ENCODE measurements at regions not wholly inside any gene's neighbourhood (a gene's known extent, or its start where the extent isn't known, plus 50 kb on each side); places are given as distances from the start of the nearest gene placed in this dataset.
"Not testable (repeated sequence)": the region's sequence is repeated elsewhere in the genome, so short reads cannot be mapped to it uniquely, and the experiment has no call there.

DNA sequence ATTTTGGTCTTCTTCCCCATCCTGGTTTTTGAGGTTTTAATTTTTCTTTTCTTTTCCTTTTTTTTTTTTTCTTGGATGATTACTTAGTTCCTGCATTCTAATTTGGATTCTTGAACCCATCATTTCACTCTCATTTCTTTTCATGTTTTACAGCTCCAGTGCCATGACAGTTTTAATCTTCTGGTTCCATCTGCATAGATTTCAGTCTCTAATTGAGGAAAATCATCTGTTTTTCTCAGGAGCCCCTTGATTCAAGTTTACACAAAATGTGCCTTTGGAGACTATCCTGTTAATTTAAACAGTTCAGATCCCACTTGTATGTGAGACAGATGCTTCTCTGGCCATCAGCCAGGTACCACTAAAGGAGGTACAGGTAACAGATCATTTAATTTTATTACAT is 379.9 kb downstream of the PIK3C3 start:
- DNase-seq: no peak

DNA sequence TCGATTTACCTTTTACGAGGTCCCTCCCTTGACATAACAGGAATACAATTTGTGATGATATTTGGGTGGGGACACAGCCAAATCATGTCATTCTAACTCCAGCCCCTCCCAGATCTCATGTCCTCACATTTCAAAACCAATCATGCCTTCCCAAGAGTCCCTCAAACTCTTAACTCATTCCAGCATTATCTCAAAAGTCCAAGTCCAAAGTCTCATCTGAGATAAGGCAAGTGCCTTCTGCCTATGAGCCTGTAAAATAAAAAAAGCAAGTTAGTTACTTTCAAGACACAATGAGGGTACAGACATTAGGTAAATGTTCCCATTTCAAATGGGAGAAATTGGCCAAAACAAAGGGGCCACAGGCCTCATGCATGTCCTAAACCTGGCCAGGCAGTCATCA is 381.1 kb downstream of the PIK3C3 start:
- DNase-seq: no peak

DNA sequence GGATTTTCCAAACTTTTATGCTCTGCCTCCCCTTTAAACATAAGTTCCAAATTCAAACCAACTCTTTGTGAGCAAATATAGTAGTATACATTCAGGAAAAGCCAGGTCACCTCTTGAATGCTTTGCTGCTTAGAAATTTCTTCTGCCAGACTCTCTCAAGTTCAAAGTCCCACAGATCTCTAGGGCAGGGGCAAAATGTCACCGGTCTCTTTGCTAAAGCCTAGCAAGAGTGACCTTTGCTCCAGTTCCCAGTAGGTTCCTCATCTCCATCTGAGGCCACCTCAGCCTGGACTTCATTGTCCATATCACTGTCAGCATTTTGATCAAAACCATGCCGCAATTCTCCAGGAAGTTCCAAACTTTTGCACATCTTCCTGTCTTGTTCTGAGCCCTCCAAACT is 382.3 kb downstream of the PIK3C3 start:
- not testable (repeated sequence) for DNase-seq

DNA sequence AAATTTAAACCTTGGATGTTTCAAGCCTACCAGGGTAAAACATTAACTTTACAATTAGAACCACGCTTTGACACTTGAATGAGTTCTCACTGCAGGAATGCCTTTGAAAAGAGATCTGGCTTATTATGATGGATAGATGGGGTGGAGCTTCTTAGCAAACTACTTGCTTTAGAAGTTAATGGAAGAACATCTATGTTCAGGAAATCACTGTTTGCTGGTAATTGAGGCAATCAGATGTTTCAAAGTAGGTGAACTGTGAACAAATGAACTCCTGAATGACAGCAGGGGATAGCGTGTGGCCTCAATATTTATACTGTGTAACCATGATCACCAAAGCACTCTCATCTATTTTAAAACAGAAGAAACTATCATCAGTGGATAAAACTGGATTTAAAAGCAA is 383.6 kb downstream of the PIK3C3 start:
- no peak for DNase-seq

DNA sequence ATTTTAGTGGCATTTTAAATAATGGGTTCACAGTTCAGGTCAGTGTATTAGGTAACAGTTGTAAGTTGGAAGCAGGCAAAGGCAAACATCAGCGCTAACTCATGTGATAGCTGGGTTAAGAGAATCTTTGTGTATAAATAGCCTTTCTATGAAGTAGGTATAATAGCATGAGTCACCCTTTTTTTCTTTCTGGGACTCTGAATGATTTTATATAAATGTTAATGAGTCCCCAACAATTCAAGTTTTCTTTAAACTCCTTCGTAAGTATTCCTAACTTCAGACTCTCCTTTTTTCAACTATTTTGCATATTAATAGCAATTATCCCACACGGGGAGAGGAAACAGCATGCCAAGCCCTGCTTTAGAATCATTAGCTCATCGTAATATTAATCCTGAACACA is 384.3 kb downstream of the PIK3C3 start:
- DNase-seq: no peak

DNA sequence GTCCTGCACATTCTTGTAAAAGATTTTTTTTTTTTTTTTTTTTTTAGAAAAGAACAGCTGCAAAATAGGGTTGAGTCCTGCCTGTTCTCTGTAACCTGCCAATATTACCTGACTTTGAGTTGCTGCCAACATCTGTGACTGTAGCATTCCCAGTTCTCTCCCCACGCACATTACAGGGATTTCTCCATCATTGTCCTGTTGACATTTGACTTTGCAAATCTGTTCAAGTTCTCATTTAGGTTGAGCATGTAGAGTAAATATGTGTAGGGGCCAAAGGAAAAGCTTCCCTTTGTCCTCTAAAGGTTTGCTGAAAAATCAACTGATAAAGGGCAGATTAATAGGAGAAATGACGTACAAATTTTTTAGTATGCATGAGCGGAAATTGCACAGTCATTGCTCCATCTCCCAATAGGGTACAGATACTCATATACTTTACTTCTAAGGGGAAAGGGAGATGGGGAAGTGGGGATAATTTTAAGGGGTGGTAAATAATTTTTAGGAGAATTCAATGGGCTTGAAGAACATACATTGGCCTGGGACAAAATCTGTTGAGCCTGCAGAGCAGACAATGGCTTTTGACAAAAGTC is 385.5 kb downstream of the PIK3C3 start:
- DNase-seq: no peak

DNA sequence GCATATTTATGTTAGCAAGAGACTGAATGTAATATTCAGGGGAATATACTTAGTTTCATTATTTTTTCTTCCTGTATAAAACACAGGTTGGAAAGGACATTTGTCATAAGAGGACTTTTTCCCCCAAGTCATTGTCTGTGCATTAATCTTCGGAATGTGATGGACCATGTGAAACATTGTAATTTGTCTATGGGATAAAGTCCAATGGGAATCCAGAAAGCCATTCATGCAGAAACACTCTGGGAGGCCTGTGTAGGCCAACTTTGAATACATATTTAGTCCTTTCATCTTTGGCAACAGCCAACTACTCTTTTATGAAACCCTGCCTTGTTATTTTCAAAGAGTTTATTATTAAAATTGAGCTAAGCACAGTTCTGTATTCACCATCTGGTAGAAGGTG is 386.4 kb downstream of the PIK3C3 start:
- no peak for DNase-seq

DNA sequence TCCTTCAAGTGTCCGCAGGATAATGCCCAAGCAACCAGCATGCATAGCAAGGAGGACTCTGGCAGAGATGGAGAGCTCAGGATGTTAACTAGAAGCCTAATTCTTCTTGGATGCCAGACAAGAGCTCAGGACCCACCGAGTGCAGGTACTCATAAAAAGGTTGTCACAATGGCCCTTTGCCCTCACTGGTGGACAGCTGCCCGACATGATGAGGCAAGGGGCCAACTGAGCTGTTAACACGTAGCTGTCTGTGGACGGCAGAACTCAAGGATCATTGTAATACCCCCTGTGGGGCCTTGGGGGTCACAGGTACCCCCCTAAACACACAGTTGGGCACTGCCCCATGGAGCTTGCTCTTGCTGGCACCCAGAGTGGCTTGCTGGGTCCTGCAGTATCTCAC is 393.7 kb downstream of the PIK3C3 start:
- no peak for DNase-seq

DNA sequence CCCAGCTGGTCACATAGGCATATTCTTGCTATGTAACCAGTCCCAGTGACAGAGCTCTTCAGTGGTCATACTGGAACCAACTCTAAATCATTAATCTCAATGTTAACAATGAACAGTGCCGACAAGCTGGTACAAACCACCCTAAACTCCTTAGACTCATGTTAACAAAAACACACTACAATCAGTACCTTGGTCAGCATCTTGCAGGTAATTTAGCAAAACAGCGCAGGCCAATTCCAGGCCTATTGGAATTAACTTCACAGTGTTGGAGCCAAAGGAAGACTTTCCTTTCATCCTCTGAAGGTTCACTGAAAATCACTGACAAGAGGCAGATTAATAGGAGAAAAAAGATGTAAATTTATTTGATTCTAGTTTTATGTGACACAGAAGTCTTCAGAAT is 396.4 kb downstream of the PIK3C3 start:
- no peak for DNase-seq

DNA sequence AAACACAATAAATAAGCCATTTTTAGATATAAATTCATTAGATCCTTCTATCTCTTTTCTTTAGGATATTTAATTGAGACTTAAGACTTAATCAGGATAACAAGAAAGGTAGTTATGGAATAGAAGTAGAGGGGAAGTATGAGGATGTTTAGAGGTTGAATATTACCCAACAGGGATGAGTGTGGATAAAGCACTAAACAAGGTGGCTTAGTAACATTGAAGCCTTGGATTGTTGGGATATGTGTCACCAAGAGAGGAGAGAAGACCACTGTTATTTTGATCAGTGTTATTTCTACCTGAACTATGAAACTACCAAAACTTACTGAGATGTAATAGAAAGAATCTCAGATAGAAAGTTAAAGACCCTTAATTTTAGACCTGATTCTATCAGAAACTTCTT is 405.7 kb downstream of the PIK3C3 start:
- DNase-seq: no peak

DNA sequence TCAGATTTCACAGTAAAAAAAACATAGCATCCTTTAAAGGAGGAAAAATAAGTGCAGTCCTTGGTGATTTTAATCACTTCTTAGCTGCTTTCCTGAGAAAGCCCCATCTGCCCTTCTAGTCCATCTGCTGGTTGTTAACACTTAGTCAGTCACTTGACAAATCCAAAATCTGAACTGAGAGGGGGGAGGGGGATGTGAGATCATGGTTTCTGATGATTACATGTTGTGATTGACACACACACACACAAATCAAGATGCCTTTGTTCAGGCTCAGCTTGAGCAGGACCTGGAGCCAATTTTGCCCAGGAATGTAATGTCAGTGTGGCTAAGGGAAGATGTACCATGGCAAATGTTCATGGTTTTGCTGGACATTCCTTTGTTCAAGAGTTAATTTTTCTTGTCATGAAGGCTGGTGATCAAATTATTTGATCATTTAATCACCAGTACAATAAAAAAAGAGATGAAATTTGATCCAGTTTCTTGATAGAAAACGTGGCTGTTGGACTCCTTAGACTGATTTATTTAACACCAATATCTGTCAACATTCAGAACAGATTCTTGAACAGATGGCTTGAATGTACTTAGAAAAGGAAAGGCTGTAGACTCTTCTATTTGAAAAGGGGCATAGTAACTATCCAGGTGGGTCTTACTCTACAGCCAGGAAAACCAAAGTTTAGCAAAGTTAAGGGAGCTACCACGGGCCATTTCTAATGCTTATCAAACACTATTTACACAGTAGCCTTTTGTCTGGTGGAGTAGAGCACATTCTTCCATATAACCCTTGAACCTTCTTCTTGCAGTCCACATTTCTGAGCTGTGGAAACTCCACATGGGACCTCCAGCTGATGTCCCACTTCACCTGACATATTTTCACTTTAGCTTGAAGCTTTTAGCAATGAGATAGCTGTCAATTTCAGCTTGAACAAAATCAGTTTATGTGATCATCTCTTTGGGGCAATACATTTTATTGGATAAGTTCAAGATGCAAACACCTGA is 408.7 kb downstream of the PIK3C3 start:
- DNase-seq: no peak

DNA sequence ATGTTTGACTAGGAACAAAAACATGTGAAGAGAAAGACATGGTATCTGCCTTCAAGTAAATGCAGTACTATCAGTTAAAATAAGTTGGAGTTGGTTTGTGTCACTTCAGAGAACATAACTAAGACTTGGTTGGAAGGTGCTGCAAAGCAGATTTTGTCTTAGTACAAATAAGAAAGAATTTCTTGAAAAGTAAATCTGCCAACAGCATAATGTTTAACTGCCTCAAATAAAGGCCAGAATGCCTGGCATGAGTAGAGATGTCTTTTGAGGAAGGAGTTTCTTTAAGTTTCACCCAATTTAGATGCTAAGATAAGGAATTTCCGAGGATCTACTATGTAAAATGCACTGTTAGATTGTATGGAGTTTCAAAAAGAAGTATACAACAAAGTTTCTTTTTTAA is 409.7 kb downstream of the PIK3C3 start:
- no peak for DNase-seq

DNA sequence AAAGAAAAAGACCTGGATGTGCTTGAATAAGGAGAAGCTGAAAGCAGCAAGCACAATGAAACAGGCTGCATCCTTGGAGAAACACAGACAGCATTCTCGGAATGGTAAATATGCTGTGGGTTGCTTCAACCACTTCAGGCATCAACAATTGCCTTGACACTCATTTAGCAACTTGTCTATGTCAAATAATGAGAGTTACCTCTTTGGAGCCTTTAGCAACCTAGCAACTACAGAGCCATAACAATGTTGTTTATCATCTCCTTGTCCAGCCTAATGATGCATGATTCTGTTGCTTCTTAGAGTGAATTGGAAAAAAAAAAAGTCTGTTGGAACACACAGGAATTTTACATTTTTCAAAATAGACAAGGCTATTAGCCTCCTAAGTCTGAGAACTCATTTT is 410.6 kb downstream of the PIK3C3 start:
- no peak for DNase-seq

DNA sequence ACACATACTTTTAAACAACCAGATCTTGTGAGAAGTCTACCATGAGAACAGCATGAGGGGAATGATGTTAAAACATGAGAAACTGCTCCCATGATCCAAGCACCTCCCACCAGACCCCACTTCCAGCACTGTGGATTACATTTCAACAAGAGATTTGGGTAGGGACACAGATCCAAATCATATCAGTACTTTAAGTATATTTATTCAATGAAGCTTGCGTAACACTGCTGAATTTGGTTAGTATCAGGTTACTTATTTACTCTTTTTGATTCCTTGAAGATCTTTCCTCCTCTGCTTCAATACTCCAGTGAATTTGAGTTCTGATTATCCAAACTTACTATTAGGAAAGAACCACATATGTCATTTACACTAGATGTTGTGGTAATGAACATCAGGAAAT is 418.6 kb downstream of the PIK3C3 start:
- no peak for DNase-seq

DNA sequence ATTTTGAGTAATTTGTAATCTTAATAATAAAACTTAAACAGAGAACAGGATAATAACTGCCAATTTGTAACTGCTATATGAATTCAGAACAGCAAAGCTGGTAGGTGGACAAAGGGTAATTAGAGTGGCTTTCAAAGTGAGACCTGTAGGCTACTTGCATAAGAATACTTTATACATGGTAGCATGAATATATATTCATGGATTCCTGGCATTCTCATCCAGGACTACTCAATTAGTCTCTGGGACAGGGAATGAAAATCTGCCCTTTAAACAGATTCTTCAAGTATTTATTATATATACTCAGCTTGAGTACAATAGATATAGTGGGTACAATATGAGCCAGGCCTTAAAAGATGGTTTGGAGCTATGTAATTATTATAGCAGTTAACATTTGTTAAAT is 419.9 kb downstream of the PIK3C3 start:
- DNase-seq: no peak

DNA sequence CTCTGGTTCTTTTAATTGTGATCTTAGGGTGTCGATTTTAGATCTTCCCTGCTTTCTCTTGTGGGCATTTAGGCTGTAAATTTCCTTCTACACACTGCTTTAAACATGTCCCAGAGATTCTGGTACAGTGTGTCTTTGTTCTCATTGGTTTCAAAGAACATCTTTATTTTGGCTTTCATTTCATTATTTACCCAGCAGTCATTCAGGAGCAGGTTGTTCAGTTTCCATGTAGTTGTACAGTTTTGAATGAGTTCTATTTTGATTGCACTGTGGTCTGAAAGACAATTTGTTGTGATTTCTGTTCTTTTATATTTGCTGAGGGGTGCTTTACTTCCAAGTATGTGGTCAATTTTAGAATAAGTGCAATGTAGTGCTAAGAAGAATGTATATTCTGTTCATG is 423.8 kb downstream of the PIK3C3 start:
- DNase-seq: not testable (repeated sequence)

DNA sequence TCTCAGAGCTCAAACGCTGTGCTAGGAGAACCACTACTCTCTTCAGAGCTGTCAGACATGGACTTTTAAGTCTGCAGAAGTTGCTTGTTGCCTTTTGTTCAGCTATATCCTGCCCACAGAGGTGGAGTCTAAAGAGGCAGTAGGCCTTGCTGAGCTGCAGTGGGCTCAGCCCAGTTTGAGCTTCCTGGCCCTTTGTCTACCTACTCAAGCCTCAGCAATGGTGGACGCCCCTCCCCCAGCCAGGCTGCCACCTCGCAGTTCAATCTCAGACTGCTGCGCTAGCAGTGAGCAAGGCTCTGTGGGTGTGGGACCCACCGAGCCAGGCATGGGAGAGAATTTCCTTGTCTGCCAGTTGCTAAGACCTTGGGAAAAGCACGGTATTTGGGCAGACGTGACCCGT is 426.2 kb downstream of the PIK3C3 start:
- not testable (repeated sequence) for DNase-seq

DNA sequence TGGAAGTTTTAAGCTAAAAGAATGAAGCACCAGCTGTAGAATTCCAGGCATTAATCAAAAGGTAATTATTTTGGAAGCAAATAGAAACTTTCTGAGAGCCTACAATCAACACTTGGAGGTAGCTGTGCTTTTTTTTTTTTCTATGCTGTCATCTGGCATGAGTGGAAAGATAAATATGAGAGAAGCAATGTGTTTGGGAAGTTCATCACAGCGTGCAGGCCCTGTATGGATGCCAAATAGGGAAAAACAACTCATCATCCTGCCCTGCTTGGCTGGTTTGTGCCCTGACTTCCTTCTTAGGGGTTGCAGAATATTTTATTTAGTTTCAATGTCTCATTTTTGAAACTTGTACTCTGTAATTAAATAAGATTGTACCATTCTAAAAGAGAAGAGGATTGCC is 437.4 kb downstream of the PIK3C3 start:
- DNase-seq: no peak

DNA sequence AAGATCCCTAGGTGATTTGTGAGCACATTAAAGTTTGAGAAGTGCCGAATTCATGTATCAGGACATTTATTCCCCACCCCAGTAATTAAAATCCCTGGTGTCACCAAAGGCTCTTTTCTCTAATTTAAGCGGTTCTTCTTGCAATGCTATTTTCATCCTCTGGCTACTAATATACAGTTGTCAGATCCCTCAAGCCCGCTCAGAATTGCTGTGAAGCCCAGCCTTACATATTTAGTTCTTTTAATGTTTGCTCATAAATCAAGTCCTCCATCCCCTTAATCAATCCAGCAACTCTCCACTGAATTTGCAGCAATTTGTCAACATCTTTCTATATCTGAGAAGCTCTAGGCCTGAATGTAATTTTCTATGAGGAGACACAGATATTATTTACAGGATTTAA is 437.9 kb downstream of the PIK3C3 start:
- DNase-seq: no peak

DNA sequence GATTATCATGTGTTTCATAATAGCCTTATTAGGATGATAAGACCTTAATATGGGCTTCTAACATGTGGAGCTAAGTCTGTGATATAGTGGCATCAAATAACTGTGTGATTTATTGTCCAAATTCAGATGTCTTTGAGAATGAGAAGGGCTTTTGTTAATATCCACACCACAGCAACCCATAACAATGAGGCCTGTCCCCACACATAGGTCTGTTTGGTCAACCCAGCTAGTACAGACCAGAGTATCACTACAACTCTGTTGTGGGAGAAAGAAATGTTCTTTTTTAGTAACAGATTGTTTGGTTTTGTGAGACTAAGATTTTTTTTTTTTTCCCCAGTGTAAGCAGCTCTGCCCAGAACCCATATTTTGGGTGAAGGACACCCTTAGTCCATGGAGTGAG is 439.2 kb downstream of the PIK3C3 start:
- no peak for DNase-seq

DNA sequence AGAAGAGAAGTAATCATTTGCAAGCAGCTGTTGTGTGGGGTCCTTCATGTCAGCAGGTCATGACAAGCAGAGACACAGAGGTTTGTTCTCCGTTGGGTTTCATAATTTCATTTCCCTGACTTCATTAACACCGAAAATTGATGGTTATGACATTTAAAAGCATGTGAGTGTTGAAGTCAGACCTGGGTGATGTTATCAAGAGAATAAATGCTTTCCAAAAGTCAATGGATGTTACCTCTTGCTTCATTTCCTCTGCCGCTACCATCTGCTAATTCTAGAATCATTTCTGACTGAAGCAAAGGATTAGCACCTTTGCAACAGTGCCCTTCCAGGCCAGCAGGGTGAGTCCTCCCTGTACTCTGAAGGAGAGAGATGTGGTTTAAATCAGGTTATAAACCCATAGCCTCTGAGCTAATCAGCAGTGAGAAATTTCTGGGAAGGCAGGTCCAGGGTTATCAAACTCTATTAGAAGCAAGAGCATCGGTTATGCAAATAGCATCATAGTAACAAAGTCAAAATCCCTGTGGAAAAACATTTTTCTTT is 446.2 kb downstream of the PIK3C3 start:
- DNase-seq: no peak

DNA sequence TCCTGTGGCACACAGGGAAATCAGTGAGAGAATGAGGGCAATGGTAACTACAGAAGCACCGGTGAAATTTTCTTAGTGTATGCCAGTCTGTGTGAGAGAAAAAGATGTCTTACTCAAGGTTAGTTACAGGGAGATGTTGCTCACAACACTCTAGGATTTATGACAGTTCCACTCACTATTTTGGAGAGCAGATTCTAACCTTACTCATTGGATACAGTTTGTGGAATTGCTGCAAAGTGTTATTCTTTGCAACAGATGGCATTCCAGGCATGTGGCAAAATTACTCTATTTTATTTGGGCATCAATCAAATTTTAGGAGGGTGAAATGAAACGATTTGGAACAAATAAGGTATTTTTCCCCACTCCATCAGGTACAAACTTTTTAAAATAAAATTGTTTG is 449.1 kb downstream of the PIK3C3 start:
- DNase-seq: no peak

DNA sequence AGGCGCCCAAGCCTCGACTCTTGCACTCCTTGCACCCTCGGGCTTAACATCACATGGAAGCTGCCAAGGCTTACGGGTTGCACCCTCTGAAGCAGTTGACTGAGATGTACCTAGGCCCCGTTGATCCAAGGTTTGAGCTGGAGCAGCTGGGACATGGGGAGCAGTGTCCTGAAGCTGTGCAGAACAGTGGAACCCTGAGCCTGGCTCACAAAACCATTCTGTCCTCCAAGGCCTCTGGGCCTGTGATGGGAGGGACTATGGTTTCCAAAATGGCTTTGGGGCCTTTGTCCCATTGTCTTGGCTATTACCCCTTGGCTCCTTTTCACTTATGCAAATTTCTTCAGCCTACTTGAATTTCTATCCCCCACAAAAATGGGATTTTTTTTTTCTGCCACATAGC is 454.0 kb downstream of the PIK3C3 start:
- DNase-seq: no peak

DNA sequence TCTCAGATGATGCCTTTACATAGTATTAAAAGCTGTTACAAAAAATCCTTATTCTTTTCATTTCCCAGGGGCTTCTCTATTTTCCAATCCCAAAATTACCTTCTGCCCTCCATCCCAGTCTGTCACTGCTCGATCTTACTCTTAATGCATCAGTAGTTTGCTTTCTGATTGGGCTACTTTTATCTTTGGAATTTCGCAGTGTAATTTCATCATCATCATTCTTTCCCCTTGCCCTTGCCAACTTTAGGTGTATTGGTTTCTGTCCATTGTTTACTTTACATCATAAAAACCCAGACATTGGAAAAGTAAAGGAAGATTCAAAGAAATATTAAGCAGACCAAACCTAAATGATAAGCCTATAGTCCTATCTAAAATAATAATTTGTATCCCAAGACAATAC is 457.2 kb downstream of the PIK3C3 start:
- no peak for DNase-seq

Measured in HCEC 1CT (cell line).